ENCODE measurements at regions not wholly inside any gene's neighbourhood (a gene's known extent, or its start where the extent isn't known, plus 50 kb on each side); places are given as distances from the start of the nearest gene placed in this dataset.

- Histone ChIP-seq H3K9ac (ENCODE audit: low read length) (no peak overlapping the region), H3K4me1 (ENCODE audit: control insufficient read depth in 1 of 2, insufficient read depth in 2 of 2, low read length in 2 of 2) (peaks cover 0 to 4% of the 10 kb centered on the region in 2 experiments; a peak in 1 of 4 replicates), H2AFZ (ENCODE audit: low read depth, low read length, poor library complexity, severe bottlenecking) (no peak overlapping the region), H3K36me3 (ENCODE audit: control insufficient read depth in 1 of 2, insufficient read depth in 2 of 2, low read length in 2 of 2) (no peaks in the 10 kb centered on the region), H3K27ac (ENCODE audit: low read depth, low read length) (no peak overlapping the region), H3K9me2 (ENCODE audit: insufficient read depth) (no peaks in the 10 kb centered on the region), H3K4me2 (ENCODE audit: low read length) (no peak overlapping the region), H3K4me3 (replicated peaks in 1 of 2; ENCODE audit: low read depth in 1 of 2, low read length in 2 of 2) (no peak overlapping the region), H3K79me2 (ENCODE audit: insufficient read depth, low read length) (no peaks in the 10 kb centered on the region), H4K20me1 (ENCODE audit: insufficient read depth) (no peaks in the 10 kb centered on the region), H3K9me3 (ENCODE audit: control insufficient read depth in 1 of 2, insufficient read depth in 1 of 2, low read depth in 1 of 2, low read length in 2 of 2) (no peaks in the 10 kb centered on the region), H3K27me3 (ENCODE audit: insufficient read depth, low read length) (no peaks in the 10 kb centered on the region)
- BruUV-seq (replicated peaks) = no TSS peak
- ATAC-seq = no peak
- ChIA-PET RAD21 (ENCODE audit: low non-redundant PET in 1 of 2, low total read pairs in 2 of 2, uncharacterized antibody in 2 of 2, unreplicated experiment in 2 of 2) (no interaction called here), POLR2A (no interaction called here), CTCF (no interaction called here)
- TF ChIP-seq SIN3A (IDR thresholded peaks at IDR 0.05; ENCODE audit: low read depth) (no peak), MAX (IDR thresholded peaks at IDR 0.05) (no peak), ELF1 (IDR thresholded peaks at IDR 0.05; ENCODE audit: borderline replicate concordance, low read depth) (no peak), SRF (IDR thresholded peaks at IDR 0.05; ENCODE audit: low read depth) (no peak), CTCF (IDR thresholded peaks at IDR 0.05 in 2 of 3, conservative IDR thresholded peaks at IDR 0.05 in 1 of 3; ENCODE audit: borderline replicate concordance in 1 of 3, insufficient read depth in 1 of 3, low read depth in 2 of 3, low read length in 2 of 3) (no peak), CBX3 (IDR thresholded peaks at IDR 0.05; ENCODE audit: low read depth) (no peak), EGR1 (IDR thresholded peaks at IDR 0.05; ENCODE audit: low read depth) (no peak), TCF7L2 (IDR thresholded peaks at IDR 0.05; ENCODE audit: borderline replicate concordance, extremely low read depth, insufficient read depth, insufficient read length) (no peak), FOSL1 (IDR thresholded peaks at IDR 0.05; ENCODE audit: low read depth) (no peak), ZNF274 (IDR thresholded peaks at IDR 0.05; ENCODE audit: low read depth, low read length) (no peak), POLR2A (IDR thresholded peaks at IDR 0.05; ENCODE audit: borderline replicate concordance, extremely low read depth, insufficient read depth, insufficient read length) (no peak)
- TF ChIP-seq, protein P1, sequence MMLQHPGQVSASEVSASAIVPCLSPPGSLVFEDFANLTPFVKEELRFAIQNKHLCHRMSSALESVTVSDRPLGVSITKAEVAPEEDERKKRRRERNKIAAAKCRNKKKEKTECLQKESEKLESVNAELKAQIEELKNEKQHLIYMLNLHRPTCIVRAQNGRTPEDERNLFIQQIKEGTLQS (IDR thresholded peaks at IDR 0.05) = no peak
- intact Hi-C loops (cut with micrococcal nuclease) = no loop called here
- DNase-seq (ENCODE audit: low read depth, low spot score) = no peak
These were observed 123.3 kb downstream of the QRSL1 start for GRCh38 chr6:106752641-106753040.
